ENCODE measurements at regions not wholly inside any gene's neighbourhood (a gene's known extent, or its start where the extent isn't known, plus 50 kb on each side); places are given as distances from the start of the nearest gene placed in this dataset.

DNA sequence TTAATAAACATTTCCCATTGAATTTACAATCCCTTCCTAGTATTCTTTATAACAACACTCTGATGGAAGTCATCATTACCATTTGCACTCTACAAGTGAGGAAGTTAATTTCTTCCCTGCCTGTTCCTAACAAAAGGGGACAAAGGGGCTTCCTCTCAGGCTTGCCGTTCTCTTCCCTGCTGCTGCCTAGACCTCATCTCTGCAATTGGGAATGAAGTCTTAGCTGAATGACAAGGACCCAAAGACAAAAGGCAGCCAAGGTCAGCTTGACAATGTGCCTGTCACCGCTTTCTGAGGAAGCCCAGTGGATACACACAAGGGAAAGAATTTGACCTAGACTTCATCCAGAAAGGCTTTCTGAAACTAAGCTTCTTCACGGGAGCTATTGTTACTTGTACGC is 416.4 kb downstream of the CMPK2 start (continued):
- TF ChIP-seq, protein P1, sequence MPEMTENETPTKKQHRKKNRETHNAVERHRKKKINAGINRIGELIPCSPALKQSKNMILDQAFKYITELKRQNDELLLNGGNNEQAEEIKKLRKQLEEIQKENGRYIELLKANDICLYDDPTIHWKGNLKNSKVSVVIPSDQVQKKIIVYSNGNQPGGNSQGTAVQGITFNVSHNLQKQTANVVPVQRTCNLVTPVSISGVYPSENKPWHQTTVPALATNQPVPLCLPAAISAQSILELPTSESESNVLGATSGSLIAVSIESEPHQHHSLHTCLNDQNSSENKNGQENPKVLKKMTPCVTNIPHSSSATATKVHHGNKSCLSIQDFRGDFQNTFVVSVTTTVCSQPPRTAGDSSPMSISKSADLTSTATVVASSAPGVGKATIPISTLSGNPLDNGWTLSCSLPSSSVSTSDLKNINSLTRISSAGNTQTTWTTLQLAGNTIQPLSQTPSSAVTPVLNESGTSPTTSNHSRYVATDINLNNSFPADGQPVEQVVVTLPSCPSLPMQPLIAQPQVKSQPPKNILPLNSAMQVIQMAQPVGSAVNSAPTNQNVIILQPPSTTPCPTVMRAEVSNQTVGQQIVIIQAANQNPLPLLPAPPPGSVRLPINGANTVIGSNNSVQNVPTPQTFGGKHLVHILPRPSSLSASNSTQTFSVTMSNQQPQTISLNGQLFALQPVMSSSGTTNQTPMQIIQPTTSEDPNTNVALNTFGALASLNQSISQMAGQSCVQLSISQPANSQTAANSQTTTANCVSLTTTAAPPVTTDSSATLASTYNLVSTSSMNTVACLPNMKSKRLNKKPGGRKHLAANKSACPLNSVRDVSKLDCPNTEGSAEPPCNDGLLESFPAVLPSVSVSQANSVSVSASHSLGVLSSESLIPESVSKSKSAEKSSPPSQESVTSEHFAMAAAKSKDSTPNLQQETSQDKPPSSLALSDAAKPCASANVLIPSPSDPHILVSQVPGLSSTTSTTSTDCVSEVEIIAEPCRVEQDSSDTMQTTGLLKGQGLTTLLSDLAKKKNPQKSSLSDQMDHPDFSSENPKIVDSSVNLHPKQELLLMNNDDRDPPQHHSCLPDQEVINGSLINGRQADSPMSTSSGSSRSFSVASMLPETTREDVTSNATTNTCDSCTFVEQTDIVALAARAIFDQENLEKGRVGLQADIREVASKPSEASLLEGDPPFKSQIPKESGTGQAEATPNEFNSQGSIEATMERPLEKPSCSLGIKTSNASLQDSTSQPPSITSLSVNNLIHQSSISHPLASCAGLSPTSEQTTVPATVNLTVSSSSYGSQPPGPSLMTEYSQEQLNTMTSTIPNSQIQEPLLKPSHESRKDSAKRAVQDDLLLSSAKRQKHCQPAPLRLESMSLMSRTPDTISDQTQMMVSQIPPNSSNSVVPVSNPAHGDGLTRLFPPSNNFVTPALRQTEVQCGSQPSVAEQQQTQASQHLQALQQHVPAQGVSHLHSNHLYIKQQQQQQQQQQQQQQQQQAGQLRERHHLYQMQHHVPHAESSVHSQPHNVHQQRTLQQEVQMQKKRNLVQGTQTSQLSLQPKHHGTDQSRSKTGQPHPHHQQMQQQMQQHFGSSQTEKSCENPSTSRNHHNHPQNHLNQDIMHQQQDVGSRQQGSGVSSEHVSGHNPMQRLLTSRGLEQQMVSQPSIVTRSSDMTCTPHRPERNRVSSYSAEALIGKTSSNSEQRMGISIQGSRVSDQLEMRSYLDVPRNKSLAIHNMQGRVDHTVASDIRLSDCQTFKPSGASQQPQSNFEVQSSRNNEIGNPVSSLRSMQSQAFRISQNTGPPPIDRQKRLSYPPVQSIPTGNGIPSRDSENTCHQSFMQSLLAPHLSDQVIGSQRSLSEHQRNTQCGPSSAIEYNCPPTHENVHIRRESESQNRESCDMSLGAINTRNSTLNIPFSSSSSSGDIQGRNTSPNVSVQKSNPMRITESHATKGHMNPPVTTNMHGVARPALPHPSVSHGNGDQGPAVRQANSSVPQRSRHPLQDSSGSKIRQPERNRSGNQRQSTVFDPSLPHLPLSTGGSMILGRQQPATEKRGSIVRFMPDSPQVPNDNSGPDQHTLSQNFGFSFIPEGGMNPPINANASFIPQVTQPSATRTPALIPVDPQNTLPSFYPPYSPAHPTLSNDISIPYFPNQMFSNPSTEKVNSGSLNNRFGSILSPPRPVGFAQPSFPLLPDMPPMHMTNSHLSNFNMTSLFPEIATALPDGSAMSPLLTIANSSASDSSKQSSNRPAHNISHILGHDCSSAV (CRISPR knock-in tag; IDR thresholded peaks at IDR 0.05; ENCODE audit: borderline replicate concordance), result no peak
- TF ChIP-seq KMT2A (CRISPR knock-in tag; IDR thresholded peaks at IDR 0.05) (no peak), NPAS2 (CRISPR knock-in tag; IDR thresholded peaks at IDR 0.05; ENCODE audit: borderline replicate concordance) (no peak)

GRCh38 chr2:6452702-6453481 is 412.8 kb downstream of the CMPK2 start:
- Histone ChIP-seq H4K20me1 (ENCODE audit: insufficient read depth, low read length) (no peaks in the 10 kb centered on the region), H3K79me2 (ENCODE audit: insufficient read depth, low read length) (no peaks in the 10 kb centered on the region), H2AFZ (ENCODE audit: low read length) (no peak overlapping the region), H3K36me3 (replicated peaks in 1 of 2; ENCODE audit: control insufficient read depth in 1 of 2, insufficient read depth in 2 of 2, low read length in 2 of 2) (no peaks in the 10 kb centered on the region), H3K4me1 (ENCODE audit: insufficient read depth, low read length) (no peaks in the 10 kb centered on the region), H3K4me3 (replicated peaks in 1 of 3; ENCODE audit: insufficient read depth in 1 of 3, low read depth in 2 of 3, low read length in 3 of 3) (no peak overlapping the region), H3K27me3 (ENCODE audit: control insufficient read depth in 1 of 2, insufficient read depth in 2 of 2, low read length in 2 of 2) (no peaks in the 10 kb centered on the region), H3K27ac (ENCODE audit: extremely low read length, insufficient read depth, low read length) (no peak overlapping the region), H3K9ac (ENCODE audit: insufficient read depth, low read depth, low read length) (no peak overlapping the region), H3K4me2 (ENCODE audit: low read depth, low read length) (no peak overlapping the region), H3K9me3 (ENCODE audit: low read length) (peaks cover 11% of the 10 kb centered on the region; the same call in 1 of the 2 replicates)
- intact Hi-C loops (cut with micrococcal nuclease; ENCODE audit: unreplicated experiment) (no loop called here), in situ Hi-C loops (cut with HindIII; ENCODE audit: extremely low pct_ligation_motif_present, low pct_unique_long_range_greater_than_20kb) (no loop called here)
- DNase-seq (ENCODE audit: low spot score), result no peak
- CTCF ChIA-PET (ENCODE audit: low intra/inter-chr PET ratio, low total read pairs), result no interaction called here
- TF ChIP-seq ZNF674 (CRISPR knock-in tag; IDR thresholded peaks at IDR 0.05; ENCODE audit: low read depth) (no peak), HNRNPK (IDR thresholded peaks at IDR 0.05; ENCODE audit: low read depth, low read length, poor library complexity, severe bottlenecking) (peak; percentile 93)
- POLR2A ChIA-PET, result no interaction called here
- WGBS (ENCODE audit: low lambda C conversion rate), result 22% methylated on average over 4 of the region's 4 CpGs
- BruUV-seq (replicated peaks), result no TSS peak
- FAIRE-seq, result no peak
- peak; percentile 39 for ATAC-seq

All from HepG2 (cell line).